NOMO-1 treated with DMSO at 0.1 percent for 48 hours (cell line): ENCODE measurements at regions not wholly inside any gene's neighbourhood (a gene's known extent, or its start where the extent isn't known, plus 50 kb on each side); places are given as distances from the start of the nearest gene placed in this dataset.

Source experiments
- DNase-seq: peaks from one replicate; lab custom pipeline; 2025; ENCODE audit not compliant: unreplicated experiment; lab: John Stamatoyannopoulos, UW

DNA sequence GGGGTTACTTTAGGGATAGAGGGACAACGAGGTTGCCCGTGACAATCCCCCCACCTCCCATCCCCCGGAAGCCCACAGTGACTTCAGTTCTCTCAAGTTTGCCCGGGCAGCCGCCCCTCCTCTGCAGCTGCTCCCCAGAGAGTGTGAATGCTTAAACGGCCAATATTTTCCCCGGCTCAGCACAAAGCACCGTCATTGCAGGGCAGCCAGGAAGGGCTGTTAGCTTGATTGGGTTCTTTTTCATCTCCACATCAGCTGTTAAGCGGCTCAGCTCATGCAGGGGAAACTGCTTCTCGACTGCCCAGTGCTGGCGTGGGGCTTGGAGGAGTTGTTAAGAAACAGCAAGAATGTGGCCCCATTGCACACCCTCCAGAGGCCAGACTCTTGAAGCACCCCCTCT is 120.5 kb upstream of the NCOR2 start:
- peak; percentile 6 for DNase-seq

DNA sequence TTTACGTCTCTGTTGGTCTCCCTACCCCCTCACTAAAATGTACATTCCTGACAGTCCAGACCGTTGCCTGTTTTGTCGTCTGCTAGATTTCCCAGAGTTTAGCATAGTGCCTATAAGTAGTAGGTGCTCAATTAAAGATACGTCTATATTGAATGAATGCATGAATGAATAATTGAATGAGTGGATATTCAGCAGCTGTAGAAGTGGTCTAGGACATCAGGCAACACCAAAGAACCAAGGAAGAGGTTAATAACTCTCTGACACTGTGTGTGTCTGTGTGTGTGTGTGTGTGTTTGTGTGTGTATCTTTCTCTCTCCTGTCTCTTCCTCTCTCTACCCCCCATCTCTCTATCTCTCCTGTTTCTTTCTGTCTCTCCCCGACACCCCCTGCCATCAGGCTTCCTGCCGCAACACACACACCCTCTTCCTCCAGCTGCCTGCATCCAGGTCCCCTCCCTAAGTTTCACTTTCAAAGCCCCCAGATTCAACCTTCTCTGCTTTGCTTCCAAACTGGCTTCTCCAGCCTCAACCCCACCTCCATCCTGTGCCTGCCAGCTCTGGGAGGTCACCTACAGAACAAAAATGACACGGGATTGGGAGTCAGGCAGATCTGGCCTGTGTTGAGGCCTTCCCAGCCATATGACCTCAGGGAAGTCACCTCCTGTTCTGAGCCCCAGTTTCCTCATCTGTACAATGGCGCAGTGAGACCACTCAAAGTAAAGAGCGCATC is 119.9 kb upstream of the NCOR2 start:
- no peak for DNase-seq

DNA sequence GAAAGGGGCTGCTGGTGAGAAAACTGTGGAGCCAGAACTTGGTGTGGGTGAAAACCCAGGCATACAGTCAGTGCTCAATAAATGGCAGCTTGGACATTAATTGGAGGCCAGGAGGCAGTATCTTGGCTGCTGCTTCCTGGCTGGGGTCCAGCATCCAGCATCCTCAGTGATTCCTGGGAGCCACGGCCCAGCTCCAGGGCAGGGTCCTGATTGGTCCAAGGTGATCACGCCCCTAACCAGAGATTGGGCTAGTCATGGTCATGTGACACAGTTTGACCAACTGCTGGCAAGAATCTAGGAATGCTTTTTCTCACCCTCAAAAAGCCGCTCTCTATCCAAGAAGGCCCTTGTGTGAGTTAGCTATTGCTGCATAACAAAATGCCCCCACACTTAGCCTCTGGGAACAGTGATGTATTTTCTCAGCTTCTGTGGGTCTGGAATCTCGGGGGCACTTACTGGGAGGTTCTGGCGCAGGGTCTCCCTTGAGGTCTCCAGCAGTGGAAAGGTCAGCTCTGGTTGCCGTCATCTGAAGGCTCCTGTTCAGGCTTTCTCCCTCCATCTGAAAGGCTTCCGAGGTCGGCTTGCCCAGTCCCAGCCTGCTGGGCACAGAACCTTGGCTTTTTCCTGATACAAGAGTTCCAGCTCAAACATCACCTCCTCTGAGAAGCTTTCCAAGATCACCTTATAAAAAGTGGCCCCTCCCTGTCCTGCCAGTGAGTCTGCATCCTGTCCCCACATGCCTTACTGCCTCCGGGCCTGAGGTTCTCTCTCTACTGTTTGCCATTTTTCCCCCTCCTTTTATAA is 119.2 kb upstream of the NCOR2 start:
- DNase-seq, result no peak

DNA sequence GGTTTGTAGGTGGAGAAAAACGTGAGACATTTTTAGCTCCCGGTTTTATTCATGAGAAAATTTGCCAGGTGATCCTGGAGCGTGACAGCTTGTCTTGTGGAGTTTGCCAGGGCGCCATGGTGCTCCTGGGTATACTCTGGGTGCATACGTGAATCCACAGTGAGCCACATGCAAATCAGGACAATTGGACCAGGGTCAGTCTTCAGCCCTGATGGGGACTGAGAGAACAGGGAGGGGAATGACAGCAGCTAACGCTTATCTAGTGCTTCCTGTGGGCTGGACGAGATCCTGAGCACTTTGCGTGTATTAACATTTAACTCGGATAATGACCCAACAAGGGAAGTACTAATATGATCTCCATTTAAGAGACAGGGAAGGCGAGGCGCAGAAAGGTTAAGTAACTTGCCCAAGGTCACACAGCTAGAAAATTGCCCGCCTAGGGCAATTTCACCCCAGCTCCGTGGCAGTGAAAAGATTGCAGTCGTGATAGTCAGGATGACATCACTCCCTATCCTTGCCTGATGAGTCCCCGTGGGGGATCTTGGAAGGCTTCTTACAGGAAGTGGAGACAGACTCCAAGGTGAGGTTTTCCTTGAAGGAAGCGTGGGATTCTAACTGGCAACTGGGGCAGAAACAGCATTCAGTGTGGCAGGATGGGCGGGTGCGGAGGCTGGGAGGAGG is 118.4 kb upstream of the NCOR2 start:
- DNase-seq, result no peak

DNA sequence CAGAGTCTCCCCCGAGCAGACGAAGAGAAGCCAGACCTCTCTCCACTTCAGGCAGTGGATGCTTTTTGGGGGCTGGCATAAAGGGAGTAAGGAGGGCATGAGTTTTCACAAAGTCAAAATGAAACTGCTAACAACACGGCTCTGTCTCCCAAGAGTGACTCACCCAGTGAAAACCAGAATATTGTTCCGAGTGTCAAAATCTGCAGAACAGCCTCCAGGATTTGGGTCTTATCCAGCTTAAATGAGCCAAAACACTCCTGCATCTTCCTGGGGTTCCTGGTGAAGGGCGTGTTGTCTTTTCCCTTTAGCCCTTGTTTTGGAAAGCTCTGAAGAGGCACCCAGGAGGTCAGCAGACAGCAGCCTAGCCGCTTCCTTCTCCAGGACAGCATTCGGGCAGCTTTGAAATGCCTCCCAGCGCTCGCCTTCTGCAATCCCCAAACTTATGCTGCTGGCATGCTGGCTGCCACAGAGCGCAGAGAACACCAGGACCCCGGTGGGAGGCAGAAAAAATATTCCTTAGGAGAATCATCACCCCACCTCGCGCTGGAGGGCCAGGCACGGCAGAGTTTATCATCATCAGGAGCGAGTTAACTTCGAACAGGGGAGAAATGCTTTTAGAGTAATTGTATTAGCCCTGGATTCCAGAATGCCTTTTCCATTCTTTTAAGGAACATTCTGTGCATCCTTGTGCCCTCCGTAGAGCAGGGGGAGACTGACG is 117.7 kb upstream of the NCOR2 start:
- DNase-seq, result no peak

DNA sequence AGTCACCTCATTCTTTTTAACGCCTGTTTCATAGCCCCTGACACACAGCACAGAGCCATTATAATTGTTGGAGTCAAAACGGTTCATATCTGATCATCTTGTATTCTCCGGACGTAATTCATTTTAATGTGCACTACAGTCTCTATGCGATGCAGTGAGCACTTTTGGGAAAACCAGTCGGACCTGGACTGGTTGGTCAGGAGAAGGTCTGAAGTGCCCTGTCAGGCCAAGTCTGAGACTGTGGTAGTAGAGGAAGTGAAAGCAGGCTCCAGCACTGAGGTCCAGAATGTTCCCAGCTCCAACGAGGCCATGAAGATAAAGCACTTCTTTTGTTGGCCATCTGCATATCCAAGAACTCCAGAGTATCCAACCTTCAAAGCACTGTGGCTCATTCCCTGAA is 117.1 kb upstream of the NCOR2 start:
- peak; percentile 31 for DNase-seq

DNA sequence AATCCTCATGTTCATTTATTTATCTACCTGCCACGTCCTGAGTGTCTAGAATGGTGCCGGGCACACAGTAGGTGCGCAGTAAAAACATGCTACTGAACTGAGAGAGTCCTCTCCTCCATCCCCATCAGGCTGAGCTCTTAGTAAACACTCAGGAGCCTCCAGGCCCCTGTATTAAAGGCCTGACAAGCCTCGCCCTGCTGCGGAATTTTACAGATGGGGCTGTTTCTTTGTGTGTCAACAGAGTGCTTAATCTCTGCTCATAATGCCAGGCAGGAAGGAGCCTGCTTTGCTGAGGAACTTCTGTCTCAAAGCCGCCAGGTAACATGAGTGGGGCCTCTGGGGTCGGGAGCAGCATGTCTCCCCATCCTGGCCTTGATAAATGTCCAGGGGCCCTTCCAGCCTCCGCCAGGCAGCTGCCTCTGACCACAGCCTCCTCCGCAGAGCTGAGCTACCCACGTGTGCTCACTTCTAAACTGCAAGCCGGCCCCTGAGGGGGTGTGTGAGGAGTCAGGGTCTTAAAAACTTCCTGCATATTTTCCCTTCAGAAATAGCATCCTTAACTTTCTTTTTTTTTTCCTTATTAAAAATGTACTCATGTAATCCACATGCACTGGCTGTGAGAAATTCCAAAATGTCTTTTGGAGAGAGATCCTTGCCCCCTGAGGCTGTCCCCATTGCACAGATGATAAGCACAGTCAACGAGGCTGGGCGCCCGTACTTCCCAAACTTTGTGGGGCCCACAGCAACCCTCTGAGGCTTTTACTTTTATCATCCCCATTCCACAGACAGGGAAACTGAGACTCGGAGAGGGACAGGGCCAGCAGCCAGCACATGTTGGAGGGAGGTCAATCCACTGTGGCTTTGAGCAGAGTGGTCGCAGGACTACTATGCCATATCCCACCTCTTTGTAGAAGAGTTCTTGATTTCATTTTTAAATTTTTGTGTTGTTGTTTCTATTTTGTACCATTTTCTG is 116.0 kb upstream of the NCOR2 start:
- DNase-seq, result no peak

DNA sequence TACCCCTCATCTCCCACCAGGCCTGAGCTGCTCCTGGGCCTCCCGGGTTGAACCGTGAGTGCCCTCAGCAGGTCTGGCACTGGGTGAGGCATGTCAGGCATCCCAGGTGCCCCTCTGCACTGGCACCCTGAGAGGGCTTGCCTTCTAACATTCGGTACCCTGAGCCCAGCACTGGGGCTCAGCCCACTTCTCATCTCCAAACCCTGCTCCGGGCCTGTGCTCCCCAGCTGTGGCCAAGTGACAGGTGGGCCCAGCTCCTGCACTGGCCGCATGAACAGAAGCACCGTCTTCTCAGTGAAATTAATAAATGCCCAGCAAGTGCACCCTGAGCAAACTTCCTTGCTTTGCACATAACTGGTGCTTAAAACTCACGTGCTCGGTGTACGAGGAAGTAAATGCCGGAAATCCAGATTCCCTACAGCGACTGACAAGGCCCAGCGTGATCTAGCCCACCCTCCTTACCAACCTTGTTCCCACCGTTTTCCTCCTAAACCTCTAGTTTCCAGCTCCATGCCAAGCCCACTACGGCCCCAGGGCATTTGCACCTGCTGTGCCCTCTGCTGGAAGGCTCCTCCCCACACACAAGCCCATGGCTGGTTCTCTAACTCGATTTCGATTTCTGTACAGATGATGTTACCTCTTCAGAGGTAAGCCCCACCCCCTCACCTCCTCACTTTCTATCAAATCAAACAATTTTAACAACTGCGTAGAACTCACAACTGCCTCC is 115.2 kb upstream of the NCOR2 start:
- no peak for DNase-seq

DNA sequence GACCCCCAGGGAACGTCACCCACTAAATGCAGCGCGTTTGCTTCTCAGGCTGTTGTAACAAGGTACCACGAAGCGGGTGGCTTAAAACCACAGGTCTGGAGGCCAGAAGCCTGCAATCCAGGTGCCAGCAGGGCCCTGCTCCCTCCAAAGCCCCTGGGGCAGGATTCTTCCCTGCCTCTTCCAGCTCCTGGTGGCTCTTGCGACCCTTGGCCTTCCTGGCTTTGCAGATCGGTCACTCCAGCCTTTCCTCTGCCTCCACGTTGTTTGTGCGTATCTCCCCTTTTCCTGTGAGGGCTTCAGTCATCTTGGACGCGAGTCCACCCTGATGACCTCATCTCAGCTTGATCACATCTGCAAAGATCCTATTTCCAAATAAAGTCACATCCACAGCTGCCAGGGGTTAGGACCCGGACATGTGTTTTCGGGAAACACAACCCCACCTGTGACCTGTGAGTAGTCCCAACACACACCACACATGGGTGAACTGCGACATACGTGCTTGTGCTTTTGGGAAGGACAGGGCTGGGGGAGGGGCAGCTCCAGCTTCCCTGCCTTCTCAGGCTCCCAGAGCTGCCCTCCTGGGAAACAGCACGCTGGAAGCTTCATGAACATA is 114.5 kb upstream of the NCOR2 start:
- DNase-seq, result no peak

DNA sequence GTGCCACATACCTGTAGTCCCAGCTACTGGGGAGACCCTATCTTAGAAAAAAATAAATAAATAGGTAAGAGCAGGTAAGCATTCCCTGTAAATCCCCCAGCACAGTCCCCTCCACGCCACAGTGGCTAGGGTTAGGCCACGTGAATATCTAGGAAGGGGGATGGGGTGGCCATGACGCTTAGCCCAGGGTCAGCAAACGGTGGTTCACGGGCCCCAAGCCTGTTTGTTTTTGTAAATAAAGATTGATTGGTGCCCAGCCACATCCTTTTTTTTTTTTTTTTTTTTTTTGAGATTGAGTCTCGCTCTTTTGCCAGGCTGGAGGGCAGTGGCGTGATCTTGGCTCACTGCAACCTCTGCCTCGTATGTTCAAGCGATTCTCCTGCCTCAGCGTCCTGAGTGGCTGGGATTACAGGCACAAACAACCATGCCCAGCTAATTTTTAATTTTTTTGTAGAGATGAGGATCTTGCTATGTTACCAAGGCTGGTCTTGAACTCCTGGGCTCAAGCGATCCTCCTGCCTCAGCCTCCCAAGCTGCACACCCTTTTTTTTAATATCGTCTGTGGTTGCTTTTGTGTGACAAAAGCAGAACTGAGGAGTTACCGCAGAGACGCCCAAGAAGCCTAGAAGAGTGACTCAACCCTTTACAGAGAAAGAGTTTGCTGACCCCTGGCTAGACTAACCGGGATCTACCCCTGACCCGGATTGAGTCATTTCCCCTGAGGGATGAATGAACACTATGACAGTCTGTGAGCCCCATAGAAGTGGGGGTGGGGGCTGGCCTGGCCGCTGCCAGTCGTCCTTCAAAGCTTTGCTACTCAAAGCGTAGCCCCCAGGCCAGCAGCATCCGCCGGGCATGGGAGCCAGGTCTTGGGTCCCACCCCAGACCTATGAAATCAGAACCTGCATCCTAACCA is 113.7 kb upstream of the NCOR2 start:
- DNase-seq, result peak; percentile 98

DNA sequence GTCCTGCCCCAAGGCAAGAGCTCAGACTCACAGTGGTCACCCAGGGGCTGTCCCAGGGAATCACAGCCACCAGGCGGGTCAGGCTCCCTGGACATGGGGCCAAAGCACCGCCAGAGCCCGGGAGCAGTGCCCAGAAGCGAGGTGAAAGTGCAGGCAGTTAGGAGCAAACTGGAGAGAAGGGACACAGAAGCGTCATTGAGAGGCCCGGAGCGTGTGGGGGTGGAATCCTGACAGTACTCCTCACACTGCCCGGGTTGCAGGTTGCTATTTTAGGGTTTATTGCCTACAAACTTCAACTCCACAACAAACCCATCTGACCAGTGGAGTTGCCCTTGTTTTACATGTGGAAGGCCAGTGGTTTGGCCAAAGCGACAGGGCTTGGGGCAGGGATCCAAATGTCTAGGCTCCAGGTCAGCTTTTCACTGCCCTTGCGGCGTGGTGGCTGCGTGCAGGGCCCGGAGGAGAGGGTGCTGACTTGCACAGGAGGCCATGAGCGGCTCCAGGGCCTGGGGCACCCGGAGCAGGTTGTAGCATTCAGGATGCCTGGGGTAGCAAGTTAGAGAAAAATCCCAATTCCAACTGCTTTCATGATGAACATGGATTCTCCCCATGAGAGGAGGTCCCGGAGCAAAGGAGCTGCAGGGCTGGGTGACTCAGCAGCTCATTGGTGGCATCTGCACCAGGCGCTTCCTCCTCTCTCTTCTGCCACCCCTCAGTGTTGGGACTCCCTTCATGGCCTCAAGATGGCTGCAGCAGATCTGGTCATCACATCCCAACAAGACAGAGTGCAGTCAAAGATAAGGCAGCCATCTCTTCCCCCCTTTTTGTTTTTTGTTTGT is 112.3 kb upstream of the NCOR2 start:
- no peak for DNase-seq

DNA sequence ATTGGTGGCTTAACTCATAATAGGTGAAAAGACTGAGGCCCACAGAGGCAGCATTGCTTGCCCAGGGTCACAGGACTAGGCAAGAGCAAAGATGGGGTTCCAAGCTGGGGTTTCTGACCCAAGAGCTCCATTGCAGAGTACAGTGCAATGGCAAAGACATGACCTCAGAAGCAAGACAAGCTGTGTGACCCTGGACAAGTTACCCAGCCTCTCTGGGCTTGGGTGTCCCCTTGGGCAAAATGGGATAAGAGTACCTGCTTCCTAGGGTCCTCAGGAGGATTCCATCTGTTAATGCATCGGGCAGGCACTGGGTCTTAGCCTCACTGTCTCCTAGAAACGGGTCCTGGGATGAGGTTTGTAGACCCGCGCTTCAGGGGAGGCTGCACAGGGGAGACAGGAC is 111.6 kb upstream of the NCOR2 start:
- no peak for DNase-seq

DNA sequence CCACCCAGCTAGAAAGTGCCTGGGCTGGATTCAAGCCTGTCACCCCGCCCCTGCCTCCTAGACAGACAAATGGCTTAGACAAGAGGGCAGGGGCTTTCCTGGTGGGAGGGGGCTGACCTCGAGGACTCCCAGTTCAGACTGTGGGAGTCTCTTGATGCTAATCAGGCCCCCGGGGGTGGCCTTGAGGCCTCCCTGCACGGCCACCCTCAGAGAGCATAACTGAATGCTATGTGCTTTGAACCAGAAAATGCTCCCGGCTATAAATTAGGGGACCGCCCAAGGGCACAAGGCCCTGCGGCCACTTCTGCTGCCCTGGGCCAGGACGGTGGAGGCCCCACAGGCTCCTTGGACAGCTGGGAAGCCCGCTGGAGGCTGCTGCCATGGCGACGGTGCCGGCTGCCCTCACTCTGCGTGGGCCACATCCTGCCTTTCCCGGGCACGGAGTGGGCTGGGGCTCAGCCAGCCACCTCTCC is 111.0 kb upstream of the NCOR2 start:
- DNase-seq, result no peak

DNA sequence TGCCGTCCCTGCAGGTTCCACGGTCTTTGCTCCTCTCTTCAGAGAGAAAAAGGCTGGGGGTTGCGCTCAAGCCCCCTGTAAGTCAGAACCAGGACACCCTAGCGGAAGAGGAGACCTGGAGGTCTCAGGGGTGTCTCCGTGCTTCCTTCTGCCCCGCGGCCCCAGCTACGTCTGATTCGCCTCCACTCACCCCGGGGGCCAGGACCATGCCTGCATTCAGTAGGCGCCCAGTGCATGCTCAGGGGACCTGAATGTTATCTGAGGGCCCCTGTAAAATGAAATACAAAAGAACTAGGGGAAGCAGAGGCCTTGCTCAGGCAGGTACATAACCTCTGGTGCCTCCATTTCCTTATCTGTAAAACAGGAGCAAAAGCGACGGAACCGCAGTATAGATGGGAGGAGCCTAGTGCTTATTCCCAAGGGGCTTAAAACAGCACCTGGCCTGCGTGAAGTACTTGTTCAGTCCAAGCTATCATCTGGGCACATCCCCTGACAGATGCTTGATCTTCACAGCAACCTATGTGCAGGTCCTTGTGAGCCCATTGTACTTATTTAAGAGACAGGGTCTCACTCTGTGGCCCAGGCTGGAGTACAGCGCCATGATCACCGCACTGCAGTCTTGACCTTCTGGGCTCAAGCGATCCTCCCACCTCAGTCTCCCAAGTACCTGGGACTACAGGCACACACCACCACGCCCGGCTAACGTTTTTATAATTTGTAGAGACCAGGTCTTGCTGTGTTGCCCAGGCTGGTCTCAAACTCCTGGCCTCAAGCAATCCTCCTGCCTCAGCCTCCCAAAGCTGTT is 110.3 kb upstream of the NCOR2 start:
- DNase-seq, result no peak

DNA sequence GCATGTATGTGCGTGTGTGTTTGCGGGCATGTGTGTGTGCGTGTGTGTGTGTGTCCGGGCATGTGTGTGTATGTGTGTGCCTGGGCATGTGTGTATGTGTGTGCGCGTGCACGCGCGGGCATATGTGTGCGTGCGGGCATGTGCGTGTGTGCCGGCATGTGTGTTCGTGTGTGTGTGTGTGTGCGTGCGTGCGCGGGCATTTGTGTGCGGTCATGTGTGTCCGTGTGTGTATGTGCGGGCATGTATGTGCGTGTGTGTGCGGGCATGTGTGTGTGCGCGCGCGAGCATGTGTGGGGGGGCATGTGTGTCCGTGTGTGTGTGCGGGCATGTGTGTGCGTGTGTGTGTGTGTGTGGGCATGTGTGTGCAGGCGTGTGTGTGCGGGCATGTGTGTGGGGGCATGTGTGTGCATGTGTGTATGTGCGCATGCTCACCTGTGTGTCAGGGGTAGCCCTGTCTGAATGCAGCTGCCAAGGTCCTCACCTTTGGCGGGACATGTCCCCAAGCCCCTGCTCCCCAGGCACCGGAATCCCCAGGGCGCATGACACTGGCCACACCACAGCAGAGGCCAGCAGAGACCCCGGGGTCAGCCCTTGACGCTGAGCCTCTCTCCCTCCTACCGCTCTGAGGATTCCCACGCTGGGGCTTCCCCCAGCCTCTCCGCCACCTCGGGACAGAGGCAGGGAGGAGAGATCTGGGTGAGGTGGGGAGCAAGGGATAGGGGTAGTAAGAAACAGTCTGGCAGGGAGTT is 109.5 kb upstream of the NCOR2 start:
- no peak for DNase-seq
